Inflammatory macrophage treated with lipopolysaccharide for 4 hours (primary cell): ENCODE measurements at regions not wholly inside any gene's neighbourhood (a gene's known extent, or its start where the extent isn't known, plus 50 kb on each side); places are given as distances from the start of the nearest gene placed in this dataset.

Source experiments
- DNase-seq: peaks from one replicate; pipeline ENCODE4 v3.0.0-alpha.2; 2020

GRCh38 chr11:33646629-33647028 is 54.0 kb downstream of the C11orf91 start:
- DNase-seq, result no peak

GRCh38 chr11:33646168-33646567 is 54.5 kb downstream of the C11orf91 start:
- DNase-seq, result no peak

- no peak for DNase-seq
These were observed 54.9 kb downstream of the C11orf91 start for GRCh38 chr11:33645686-33646085.

GRCh38 chr11:33643167-33643824 is 57.3 kb downstream of the C11orf91 start:
- no peak for DNase-seq

GRCh38 chr11:33642461-33643166 is 58.0 kb downstream of the C11orf91 start:
- no peak for DNase-seq

GRCh38 chr11:33640730-33641371 is 59.8 kb downstream of the C11orf91 start:
- no peak for DNase-seq

- DNase-seq, result no peak
These were observed 62.0 kb downstream of the C11orf91 start for GRCh38 chr11:33638608-33639007.

- DNase-seq, result peak; percentile 83
These were observed 64.5 kb downstream of the C11orf91 start for GRCh38 chr11:33636104-33636503.

- no peak for DNase-seq
These were observed 65.5 kb downstream of the C11orf91 start for GRCh38 chr11:33635161-33635560.

GRCh38 chr11:33634291-33634834 is 66.3 kb downstream of the C11orf91 start:
- DNase-seq, result peak; percentile 13

- DNase-seq, result peak; percentile 4
These were observed 67.2 kb downstream of the C11orf91 start for GRCh38 chr11:33633251-33634003.

GRCh38 chr11:33631749-33632091 is 68.9 kb downstream of the C11orf91 start:
- DNase-seq, result no peak

- DNase-seq, result peak; percentile 27
These were observed 69.5 kb downstream of the C11orf91 start for GRCh38 chr11:33630936-33631748.

- DNase-seq, result no peak
These were observed 76.5 kb downstream of the C11orf91 start for GRCh38 chr11:33624083-33624482.

- DNase-seq, result no peak
These were observed 77.8 kb downstream of the C11orf91 start for GRCh38 chr11:33622806-33623205.

- DNase-seq, result no peak
These were observed 78.4 kb downstream of the C11orf91 start for GRCh38 chr11:33622186-33622585.

GRCh38 chr11:33620423-33621171 is 80.0 kb downstream of the C11orf91 start:
- DNase-seq, result no peak

GRCh38 chr11:33618956-33619355 is 81.7 kb downstream of the C11orf91 start:
- no peak for DNase-seq

GRCh38 chr11:33618351-33618710 is 82.3 kb downstream of the C11orf91 start:
- DNase-seq, result no peak

- DNase-seq, result no peak
These were observed 82.8 kb downstream of the C11orf91 start for GRCh38 chr11:33617672-33618350.

- DNase-seq, result no peak
These were observed 84.1 kb downstream of the C11orf91 start for GRCh38 chr11:33616552-33616951.
